Tibial artery (tissue), 4 donors: ENCODE measurements at regions not wholly inside any gene's neighbourhood (a gene's known extent, or its start where the extent isn't known, plus 50 kb on each side); places are given as distances from the start of the nearest gene placed in this dataset.
A peak's percentile ranks its signal among the peaks of the same experiment; 100 is the strongest.

ENCODE experiments used
- DNase-seq, 2 donors: peaks; one replicate each; pipeline ENCODE4 v3.0.0-alpha.2; 2019
- H3K27ac ChIP-seq, 2 donors: fragments of 200-600 bp; sonication (generic) in 1 of 2; 1 replicate in 1 of 2; 2 replicates in 1 of 2; pipeline ENCODE4 v1.5.1; 2018 to 2019; ENCODE audit warnings: mild to moderate bottlenecking in 1 of 2
- H3K27me3 ChIP-seq, 2 donors: fragments of 200-600 bp; sonication (generic) in 1 of 2; one replicate each; pipeline versions ENCODE4 v1.5.1 to v1.6.0; 2016 to 2019
- H3K36me3 ChIP-seq, 3 donors: fragments of 200-600 bp; sonication (generic) in 2 of 3; one replicate each; pipeline ENCODE4 v1.5.1; 2016 to 2019; ENCODE audit warnings: mild to moderate bottlenecking in 2 of 3
- H3K4me1 ChIP-seq, 4 donors: fragments of 200-600 bp; sonication (generic) in 2 of 4; 1 replicate in 3 of 4; 2 replicates in 1 of 4; pipeline ENCODE4 v1.5.1; 2016 to 2019
- H3K4me3 ChIP-seq, 2 donors: fragments of 200-600 bp; sonication (generic) in 1 of 2; 1 replicate in 1 of 2; 2 replicates in 1 of 2; pipeline ENCODE4 v1.5.1; 2018 to 2019; ENCODE audit warnings: mild to moderate bottlenecking in 2 of 2
- H3K9me3 ChIP-seq, 3 donors: fragments of 200-600 bp; sonication (generic) in 1 of 3; one replicate each; pipeline ENCODE4 v1.5.1; 2016 to 2019
- CTCF ChIP-seq, 2 experiments: fragments of 200-600 bp in 1 of 2; fragments of 450-650 bp in 1 of 2; IDR thresholded peaks; one replicate each; pipeline ENCODE4 v1.5.1; 2017 to 2019; ENCODE audit warnings: antibody characterized with exemption in 2 of 2, mild to moderate bottlenecking in 1 of 2, moderate library complexity in 1 of 2
- intact Hi-C: fragments of 100-400 bp; cut with DNase I; formaldehyde crosslinking; loops from one replicate; pipeline ENCODE4 v1.15.0; 2023; ENCODE audit warnings: low total_unique reads

DNA sequence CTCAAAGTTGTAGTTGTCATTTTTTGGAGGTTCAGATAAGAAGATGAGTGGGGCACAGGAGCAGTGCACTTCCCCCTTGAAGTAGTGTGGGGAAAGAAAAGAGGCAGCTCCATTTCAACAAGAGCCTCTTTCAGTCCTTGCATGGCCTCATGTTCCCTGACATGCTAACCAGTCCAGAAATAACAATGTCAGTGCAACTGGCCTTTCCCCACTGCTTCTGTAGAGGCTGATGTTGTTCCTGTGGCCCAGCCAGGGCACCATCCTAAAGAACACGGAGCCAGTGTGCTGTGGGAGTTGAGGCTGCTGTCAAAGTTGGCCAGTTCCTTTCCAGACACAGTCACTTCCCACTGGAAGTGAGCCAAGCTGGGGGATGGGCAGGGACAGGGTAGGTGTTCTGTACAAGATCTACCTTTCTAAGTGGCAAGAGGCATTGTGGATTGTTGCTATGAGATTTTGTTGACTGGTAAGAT lies 77.7 kb upstream of the SLC38A2 start:
- H3K4me1 ChIP-seq: peaks cover 0 to 33% (median 18%) of the 10 kb centered on the region in 4 donors
- no peaks in the 10 kb centered on the region for H3K9me3 ChIP-seq
- no peak for TF ChIP-seq CTCF (IDR thresholded peaks at IDR 0.05)
- no peak overlapping the region for H3K4me3 ChIP-seq
- no peaks in the 10 kb centered on the region for H3K36me3 ChIP-seq
- intact Hi-C loops: no loop called here
- H3K27ac ChIP-seq: peak overlapping the region; percentile 56 to 70
- H3K27me3 ChIP-seq: no peaks in the 10 kb centered on the region
- DNase-seq: peak; percentile 79 to 93

GRCh38 chr12:46449856-46450255 lies 77.3 kb upstream of the SLC38A2 start:
- intact Hi-C loops: no loop called here
- Histone ChIP-seq H3K27ac (peak overlapping the region; percentile 56 to 70), H3K27me3 (no peaks in the 10 kb centered on the region), H3K4me3 (no peak overlapping the region), H3K9me3 (no peaks in the 10 kb centered on the region), H3K4me1 (peaks cover 0 to 37% (median 19%) of the 10 kb centered on the region in 4 donors), H3K36me3 (no peaks in the 10 kb centered on the region)
- no peak for TF ChIP-seq CTCF (IDR thresholded peaks at IDR 0.05)
- no peak for DNase-seq

DNA sequence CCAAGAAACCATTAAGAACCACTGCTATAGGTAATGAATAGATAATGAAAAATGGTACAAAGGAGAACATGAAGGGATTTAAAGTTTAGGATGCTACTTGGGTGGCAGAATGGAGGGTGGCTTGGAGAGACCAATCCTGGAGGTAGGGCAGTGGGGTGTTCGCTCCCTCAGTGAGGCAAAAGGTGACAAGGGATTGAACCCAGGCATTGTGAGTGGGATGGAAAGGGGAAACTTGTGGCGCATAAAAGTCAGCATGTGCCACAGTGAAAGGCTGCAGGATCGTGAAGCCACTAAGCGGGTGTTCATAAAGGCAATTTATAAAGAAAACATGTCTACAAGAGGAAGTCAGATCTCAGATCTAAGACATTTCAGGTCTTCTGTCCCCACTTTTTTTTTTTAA lies 76.7 kb upstream of the SLC38A2 start:
- Histone ChIP-seq H3K4me3 (no peak overlapping the region), H3K36me3 (no peaks in the 10 kb centered on the region), H3K4me1 (peaks cover 0 to 37% (median 19%) of the 10 kb centered on the region in 4 donors), H3K27ac (peak overlapping the region; percentile 53 to 70), H3K27me3 (no peaks in the 10 kb centered on the region), H3K9me3 (no peaks in the 10 kb centered on the region)
- TF ChIP-seq CTCF (IDR thresholded peaks at IDR 0.05): no peak
- no peak for DNase-seq
- intact Hi-C loops: no loop called here

DNA sequence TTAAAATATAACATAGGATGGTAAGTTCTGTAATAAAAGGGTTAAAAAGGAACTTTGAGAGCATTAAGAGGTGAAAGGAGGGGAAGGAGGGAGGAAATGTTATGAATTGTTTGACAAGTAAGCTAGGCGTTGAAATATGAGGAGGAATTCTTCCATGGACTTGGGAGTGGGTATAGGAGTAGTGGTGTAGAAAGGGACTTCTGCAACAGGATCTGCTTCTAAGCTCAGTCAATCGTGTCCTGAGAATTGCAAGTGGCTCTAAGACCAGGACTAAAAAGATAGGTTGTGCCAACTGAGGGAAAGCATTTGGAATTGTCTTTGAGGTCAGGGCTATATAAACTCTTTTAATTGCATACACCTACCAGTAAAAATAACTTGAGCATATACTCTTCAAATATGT lies 74.1 kb upstream of the SLC38A2 start:
- Histone ChIP-seq H3K9me3 (no peaks in the 10 kb centered on the region), H3K27ac (no peak overlapping the region), H3K27me3 (no peaks in the 10 kb centered on the region), H3K36me3 (no peaks in the 10 kb centered on the region), H3K4me3 (no peak overlapping the region), H3K4me1 (peaks cover 0 to 37% (median 19%) of the 10 kb centered on the region in 4 donors)
- TF ChIP-seq CTCF (IDR thresholded peaks at IDR 0.05): no peak
- intact Hi-C loops: no loop called here
- DNase-seq: no peak

GRCh38 chr12:46445551-46446235 lies 73.1 kb upstream of the SLC38A2 start:
- intact Hi-C loops: no loop called here
- no peaks in the 10 kb centered on the region for H3K9me3 ChIP-seq
- no peak overlapping the region for H3K4me3 ChIP-seq
- peaks cover 0 to 32% (median 15%) of the 10 kb centered on the region in 4 donors for H3K4me1 ChIP-seq
- no peak for TF ChIP-seq CTCF (IDR thresholded peaks at IDR 0.05)
- H3K36me3 ChIP-seq: no peaks in the 10 kb centered on the region
- no peaks in the 10 kb centered on the region for H3K27me3 ChIP-seq
- no peak for DNase-seq
- no peak overlapping the region for H3K27ac ChIP-seq
